Adrenal gland (tissue), 5 donors: ENCODE measurements at regions not wholly inside any gene's neighbourhood (a gene's known extent, or its start where the extent isn't known, plus 50 kb on each side); places are given as distances from the start of the nearest gene placed in this dataset.

ENCODE experiments used
- CTCF ChIP-seq, 6 experiments: fragments of 450-650 bp in 4 of 6; fragments of 200-600 bp in 2 of 6; sonication (generic) in 1 of 6; IDR thresholded peaks; 1 replicate in 5 of 6; 2 replicates in 1 of 6; pipeline versions ENCODE4 v1.5.1 to v1.8.0; 2016 to 2021; ENCODE audit warnings: antibody characterized with exemption in 6 of 6, mild to moderate bottlenecking in 2 of 6, moderate library complexity in 1 of 6
- POLR2A ChIP-seq, 2 donors: fragments of 450-650 bp; IDR thresholded peaks; one replicate each; pipeline ENCODE4 v1.6.1; 2017; ENCODE audit warnings: antibody characterized with exemption in 2 of 2, mild to moderate bottlenecking in 2 of 2, moderate library complexity in 1 of 2
- donor health status: DM: no; HTN: no; CAD: no.

- TF ChIP-seq CTCF (IDR thresholded peaks at IDR 0.05) = no peak
- TF ChIP-seq POLR2A (IDR thresholded peaks at IDR 0.05) = no peak
Observed at GRCh38 chr10:6706725-6707124, 126.6 kb upstream of the PRKCQ start.
